TTC549 (cell line): ENCODE measurements at regions not wholly inside any gene's neighbourhood (a gene's known extent, or its start where the extent isn't known, plus 50 kb on each side); places are given as distances from the start of the nearest gene placed in this dataset.

Experiments
- FAIRE-seq: peaks from 2 replicates; lab custom pipeline; 2012; peaks lifted over from hg19 to GRCh38; lab: Jason Lieb, UNC

DNA sequence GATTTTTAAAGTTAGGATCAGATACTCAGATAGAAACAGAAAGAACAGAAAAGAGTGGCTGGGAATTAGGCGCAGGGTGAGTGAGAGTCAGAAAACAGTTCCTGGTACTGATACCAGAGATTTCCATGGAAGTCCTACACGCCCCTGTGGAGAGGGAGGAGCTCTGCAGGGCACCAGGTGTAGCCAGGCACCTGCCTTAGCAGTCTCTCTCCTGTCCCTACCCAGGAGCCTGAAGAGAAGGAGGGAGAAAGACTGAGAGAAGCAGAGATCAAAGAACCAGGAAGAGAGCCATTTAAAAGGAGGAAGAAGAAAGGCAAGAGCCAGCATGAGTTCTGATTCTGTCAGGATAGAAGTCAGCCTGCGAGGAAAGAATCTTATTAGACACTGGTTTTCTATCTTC lies 65.0 kb downstream of the CBLN1 start:
- no peak for FAIRE-seq

DNA sequence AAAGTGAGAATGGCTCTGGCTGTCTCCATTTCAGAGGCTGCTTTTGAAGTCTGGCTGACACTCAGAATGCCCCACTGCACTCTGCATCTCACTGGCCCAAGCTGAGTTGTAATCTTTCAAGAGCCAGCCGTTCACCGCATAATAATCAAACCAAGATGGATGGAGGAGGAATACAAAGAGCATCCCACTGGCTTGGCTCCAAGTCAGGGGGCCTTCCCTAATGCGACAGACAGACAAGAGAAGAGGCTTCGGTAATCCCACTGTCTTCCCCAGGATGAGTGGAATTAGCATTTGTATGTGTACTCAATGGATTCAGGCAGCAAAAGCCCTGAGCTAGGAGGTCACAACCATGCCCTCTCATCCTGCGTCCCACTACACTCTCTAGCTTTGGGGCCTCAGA lies 68.0 kb downstream of the CBLN1 start:
- no peak for FAIRE-seq

DNA sequence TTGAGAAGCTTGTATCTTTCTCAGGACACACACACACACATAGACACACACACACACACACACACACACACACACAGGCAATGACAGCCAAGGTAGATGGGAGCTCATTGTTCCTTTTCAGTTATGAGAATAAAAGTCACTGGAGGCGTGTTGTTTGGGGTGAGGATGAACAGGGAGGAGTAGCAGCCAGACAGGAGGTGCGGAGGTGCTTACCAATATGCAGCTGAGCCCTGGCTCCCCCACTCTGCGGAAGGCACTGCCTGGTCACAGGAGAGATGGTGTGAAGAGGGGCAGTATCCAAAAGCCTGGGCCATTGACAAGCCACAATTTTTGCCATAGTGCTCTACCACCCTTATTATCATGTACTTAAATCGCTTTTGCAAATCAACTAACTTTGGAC lies 77.4 kb downstream of the CBLN1 start:
- no peak for FAIRE-seq

DNA sequence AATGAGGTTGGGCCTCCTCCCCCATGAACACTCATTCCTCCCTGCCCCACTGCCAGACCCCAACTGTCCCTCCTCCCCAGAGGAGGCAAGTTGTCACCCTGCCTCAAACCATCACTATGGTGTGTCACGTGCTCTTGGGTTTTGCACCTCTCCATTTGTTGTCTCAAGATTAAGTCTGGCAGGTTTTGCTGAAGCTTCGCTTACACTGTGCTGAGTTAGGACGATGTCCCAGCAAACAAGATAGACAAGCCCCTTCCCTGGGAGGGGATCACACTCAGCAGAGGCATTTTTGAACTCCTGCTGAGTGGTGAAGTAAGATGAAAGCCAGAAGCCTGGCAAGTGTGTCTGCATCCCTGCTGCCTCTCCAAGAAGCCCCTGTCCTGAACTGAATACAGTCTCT lies 78.3 kb downstream of the CBLN1 start:
- no peak for FAIRE-seq

DNA sequence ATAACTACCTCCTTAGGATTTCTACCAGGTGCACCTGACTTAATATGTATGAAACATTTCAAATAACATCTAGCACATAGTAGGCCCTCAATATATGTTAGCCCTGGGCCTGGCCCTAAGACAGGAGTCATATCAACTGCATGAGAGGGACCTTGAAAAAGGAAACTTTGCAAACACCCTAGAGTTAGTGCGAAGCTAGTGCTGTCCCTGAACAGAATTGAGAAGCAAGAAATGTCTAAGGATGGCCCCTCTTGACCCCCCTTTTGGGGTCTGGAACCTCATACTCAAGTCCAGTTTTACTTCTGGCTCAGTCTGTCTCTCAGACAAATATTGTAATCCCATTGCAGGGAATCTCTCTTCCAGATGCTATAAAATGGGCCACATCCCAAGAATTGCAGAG lies 80.5 kb downstream of the CBLN1 start:
- FAIRE-seq: no peak

DNA sequence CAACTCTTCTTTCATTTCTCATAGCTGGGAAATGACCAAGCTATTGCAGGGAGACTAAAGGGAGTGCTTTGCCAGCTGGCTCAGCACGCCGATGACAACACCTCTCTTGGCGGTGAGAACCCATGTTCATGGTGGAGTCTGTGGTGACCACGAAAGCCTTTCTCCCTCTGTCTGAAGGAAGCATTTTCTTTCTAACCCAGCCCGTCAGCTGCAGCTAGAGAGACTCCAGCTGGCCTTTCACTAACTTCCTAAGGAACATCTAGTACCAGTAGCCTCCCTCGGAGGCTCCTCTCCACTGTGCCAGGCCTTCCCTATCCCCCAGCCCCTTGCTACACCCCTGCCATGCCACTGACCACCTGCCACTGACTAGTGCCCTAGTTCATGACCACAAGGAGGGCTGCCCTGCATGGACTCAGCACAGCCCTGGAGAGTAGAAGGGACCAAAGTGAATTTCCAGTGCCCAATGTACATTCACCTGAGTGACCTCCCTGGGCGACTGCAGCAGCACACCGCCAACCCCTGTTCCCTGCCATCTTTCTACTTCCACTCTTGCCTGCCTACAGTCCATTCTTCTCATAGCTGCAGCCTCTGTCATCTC lies 81.3 kb downstream of the CBLN1 start:
- no peak for FAIRE-seq

DNA sequence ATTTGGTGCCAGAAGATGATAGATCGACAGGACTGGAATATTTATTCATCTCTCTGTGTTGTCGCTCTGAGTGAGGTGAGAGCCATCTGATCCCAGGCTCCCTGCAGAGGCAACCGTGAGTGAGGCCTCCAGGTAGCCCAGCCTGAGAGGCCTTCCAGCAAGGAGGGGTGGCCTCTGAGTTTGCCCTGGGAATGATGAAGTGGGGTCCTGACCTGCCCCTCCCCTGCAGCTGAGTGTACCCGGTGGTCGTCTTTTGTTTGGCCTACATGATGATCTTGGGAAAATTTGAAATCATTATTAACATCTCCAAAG lies 86.4 kb downstream of the CBLN1 start:
- no peak for FAIRE-seq

DNA sequence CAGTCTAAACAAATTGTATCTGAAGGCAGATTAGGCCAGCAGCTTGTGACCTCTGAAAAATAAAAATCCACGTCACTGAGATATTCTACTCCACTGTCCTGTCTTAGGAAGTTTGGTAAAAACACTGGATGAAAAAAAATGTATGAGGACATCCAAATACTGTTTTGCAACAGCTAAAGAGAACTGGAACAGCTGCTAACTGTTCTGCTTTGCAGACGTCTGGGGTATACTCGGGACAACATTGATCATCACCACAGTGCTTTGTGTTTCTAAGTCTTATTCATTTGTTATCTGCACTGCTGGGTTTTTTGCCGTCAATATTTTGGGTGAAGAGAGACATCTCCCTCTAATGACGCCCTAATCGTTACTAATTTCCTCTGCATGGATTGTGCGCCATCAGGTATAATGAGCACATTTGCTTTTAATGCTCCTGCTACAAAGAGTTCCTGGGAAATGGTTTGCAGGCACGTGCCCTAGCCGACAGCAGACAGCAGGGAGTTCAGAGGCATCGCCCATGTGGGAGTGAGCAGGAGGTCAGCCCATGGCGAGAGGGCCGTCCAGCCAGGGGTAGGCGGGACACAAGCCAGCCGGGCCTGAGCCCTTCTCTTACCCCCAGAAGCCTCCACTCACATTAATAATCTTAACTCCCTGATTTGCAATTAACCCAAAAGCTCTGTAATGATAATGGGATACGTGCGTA lies 87.0 kb downstream of the CBLN1 start:
- no peak for FAIRE-seq

DNA sequence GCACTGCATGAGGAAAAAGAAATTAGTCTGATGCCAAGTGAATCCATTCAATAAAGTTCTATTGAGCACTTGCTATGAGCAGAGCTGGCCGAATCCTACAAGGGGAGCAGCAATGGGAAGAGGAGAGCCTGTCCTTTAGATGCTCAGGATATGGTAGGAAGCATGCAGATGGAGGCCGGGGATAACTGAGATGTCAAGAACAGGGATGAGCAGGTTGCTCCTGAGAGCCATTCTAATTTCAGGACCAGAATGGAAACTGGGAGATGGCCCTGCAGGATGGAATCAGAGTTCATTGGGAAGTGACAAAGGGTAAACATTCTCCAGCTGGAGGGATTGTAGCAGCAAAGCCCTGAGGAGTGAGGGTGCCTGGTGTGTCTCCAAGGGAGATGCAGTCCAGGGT lies 88.0 kb downstream of the CBLN1 start:
- FAIRE-seq: no peak

DNA sequence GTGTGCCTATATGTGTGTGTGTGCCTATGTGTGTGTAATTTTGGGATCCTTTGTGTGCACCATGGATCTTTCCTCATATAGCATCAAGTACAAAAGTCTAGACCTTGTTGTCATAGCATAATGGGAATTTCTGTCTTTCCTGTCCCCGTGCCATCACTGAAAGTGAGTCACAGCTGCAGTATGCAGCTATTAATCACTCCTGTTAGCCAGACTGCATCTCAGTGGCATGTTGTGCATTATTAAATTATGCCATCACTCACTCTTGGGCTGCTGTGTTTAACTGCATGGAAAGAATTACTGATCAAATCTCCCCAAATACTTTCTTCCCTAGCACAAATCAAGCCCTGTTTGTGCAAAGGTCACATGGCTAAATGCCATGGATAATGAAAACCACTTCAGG lies 92.4 kb downstream of the CBLN1 start:
- FAIRE-seq: no peak

DNA sequence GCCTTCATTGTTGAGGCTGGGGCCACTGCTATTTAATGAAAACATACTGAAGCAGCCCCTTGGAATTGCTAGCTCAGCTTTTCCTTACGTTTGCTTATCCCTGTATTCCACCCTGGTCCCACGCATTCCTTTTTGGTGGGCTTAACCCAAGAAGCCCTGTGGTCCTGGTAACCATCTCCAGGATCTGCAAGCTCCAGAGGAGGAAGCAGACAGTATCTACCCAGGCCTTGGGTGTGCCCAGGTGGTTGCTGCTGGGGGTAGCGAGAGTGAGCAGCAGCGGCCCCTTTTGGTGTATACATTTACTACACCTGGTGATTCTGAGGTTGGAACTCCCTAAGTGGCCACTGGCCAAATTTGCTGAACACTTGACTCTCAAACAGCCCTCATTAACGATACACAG lies 97.7 kb downstream of the CBLN1 start:
- FAIRE-seq: no peak

DNA sequence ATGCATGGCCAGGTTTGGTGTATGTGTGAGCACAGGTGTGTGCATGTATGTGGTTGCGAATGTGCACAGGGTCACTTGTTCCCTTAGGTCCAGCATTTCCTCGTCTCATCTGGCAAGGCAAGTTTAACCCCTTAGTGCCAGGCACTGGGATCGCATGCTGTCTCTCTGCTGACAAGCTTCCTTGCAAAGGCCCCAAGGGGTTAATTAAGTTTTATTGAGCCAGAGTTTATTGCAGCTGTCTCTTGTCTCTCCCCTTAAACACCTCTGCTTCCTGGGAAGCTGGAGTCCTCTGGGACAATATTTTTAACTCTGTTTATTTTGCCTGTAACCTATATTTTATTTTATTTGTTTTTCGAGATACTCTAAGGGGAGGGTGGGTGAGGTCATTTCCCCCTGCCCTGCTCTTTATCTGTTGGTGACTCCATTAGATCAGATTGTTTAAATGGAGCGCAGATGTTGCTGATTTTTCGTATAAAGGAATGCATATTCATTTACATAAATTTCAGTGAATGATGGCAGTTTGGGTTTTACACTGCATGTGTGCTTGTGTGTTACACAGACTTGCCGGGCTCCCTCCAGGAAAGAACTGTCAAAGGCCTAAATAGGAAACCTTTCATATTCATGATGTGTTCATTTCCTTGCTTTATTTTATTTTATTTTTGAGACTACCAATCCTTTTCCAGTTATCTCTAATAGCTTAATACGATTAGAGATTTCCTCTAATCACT lies 99.7 kb downstream of the CBLN1 start:
- no peak for FAIRE-seq

DNA sequence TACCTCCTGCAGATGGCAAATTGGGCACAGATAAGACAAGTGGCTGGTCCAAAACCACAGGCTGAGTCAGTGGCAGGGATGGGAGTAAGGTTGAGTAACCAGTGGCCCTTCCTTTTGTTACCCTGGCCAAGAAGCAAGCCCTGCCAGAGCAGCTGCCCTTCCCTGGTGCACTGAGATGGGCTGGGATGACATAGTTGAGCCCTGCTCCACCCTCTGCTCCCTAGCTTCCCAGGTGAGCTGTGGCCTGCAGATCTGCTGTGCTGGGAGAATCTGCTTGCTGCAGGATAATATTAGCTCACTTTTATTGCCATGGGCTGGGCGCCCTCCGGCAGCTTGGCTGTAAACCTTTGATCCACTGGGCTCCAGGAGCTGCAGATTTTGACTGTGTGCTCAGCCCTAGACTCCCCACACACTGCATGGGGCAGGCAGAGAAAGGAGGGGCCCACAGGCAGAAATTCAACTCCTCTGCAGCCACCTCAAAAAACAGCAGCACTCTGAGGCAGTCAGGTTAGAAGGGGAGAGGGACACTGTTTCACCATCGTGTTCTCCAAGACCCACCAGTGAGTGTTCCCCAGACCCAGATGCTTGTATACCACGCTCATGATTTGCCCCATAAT lies 101.8 kb downstream of the CBLN1 start:
- no peak for FAIRE-seq

DNA sequence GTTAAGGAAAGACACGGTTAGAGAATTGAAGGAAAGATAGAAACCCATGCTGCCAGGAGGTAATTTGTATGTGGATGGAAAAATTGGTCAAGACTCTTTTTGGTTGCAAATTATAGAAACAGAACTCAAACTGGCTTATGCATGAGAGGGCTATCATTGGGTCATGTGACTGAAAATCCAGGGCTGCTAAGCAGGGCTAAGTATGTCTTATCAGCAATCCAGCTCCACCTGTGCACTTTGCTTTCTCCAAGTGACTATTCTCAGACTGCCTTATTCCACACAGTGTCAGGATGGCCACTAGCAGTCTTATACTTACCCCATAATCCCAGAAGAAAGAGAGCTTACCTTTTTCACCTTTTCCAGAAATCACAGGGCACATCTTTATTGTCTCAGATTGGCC lies 113.5 kb downstream of the CBLN1 start:
- FAIRE-seq: no peak

DNA sequence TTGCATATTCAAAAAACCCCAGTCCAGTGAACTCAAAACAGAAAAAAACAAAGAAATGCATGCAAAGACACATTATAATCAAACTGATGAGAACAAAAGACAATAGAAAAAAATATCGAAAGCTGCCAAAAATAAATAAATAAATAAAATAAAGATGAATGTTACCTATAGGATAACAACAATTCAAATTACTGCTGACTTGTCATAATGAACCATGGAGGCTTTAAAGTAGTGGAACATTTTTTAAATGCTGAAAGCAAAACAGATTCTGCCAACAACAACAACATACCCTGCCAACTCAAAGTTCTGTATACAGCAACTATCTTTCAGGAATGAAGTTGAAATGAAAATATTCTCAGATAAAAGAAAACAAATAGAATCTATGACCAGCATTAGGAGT lies 116.6 kb downstream of the CBLN1 start:
- FAIRE-seq: no peak

DNA sequence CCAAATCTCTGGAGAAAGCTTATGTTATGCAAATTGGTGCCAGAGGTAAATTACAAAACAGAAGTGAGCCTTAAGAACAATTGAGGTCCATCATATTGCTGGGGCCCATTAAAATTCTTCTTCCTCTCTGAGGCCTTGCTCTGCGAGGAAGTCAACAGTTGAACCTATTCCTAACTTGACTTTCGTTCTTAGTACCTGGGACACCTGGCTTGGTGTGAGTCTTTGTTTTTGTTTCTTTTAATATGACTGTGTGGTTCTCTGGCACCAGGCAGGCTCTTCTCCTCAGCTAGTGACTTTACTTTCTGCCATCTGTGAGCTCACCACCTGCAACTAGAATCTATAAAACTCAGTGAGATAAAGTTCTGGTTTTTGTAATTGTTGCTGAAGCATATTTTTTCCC lies 120.4 kb downstream of the CBLN1 start:
- FAIRE-seq: no peak

DNA sequence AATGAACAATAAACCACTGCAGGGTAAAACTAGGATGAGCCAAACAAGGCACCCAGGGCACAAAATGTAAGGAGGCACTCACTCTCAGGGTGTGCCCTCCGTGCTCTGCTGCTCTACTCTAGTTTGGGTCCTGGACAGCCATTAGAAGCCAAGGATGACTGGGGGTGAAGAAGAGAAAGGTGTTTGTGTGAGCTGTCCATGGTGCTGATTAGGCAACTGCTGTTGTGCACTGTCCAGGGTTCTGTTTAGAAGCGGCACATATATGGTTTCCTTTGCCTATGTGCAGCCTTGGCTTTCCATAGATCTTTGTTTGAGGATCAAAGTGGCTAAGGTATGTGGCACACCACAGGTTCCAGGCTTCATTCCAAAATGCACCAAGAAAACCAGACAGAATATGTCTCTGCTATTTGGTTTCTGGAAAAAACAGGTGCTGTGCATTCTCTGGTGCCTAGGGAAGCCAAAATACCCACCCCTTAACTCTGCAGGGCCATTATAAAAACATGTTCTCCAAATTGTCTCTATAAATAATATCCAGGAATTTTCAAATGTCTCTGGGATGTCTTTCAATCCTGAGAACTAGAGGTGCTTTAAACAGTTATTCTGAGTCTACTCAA lies 123.5 kb downstream of the CBLN1 start:
- FAIRE-seq: no peak

DNA sequence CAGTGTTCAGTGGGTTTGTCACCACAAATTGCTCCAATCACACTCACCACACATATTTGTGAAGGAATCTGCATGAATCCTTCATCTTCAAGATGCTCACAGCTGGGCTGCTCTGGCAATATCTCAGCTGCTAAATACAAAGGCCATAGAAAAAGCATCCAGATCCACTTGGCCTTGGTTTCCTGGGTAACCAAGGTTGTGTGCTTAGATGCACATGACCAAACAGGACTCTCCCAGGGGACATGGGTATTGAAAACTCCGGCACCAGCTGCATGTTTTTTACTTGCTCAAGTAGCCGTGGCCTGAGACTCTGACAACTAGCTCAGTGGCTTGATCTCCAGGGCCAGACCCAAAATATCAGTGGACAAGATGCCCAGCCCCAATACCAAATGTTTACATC lies 131.3 kb downstream of the CBLN1 start:
- no peak for FAIRE-seq

DNA sequence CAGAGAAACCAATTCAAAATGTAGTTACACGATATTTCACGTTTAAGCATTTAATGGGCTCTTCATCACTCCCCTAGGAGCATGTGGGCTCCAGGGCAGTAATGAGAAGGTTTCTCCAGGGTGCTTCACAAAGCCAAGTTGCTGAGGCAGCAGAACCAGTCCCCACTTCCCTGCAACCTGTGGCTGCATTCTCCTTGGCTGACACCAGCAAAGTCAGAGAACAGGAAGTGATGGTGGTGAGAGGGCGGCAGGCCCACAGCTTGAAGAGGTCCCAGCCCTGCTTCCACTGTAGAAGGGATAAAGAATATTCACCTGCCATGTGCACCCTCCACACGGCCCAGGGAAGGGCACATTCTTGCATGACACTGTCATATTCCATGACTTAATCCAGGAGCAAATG lies 133.2 kb downstream of the CBLN1 start:
- FAIRE-seq: no peak

DNA sequence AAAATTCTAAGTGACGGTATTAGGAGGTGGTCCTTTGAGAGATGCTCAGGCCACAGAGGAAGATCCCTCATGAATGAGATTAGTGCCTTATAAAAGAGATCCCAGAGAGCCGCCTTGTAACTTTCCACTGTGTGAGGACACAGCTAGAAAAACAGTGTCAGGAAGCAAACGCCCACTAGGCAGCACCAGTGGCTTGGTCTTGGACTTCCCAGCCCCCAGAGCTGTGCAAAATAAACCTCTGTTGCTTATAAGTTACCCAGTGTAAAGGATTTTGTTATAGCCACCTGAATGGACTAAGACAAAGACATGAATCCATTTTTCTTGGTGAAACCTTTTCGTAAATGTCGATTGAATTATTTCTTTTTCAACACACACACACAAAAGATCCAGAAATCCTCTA lies 141.0 kb downstream of the CBLN1 start:
- no peak for FAIRE-seq

DNA sequence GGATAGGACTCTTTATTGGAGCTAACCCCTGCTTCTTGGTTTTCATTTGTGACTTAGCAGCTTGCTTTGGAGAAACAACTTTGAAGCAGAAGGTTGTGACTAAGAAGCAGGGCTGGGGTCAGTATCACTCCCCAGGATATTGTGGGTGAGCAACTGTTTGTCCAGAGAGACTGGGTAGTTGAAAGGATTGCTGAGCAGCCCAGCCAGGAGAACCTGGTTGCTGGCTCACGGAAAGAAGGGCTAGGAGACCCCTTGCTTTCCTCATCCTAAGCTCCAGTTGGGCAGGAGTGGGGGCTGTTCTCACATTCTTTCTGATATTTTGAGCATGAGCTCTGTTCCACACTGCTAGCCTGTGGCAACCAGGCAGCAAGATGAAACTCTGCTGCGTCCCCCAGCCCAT lies 151.2 kb downstream of the CBLN1 start:
- no peak for FAIRE-seq

DNA sequence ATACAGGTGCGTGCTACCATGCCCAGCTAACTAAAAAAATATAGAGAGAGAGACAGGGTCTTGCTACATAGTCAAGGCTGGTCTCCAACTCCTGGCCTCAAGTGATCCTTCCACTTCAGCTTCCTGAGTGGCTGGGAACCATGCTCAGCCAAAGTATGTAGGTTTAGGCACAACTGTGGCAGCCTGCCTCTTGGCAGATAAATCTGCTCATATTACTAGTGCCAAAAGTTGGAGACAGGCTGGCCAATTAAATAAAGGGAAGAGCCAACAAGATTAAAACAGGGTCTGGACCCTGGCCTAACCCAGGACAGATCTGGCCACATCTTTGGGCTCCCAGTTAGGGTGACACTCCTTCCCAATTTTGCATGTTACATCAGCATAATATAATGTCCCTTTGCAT lies 151.7 kb downstream of the CBLN1 start:
- FAIRE-seq: no peak

DNA sequence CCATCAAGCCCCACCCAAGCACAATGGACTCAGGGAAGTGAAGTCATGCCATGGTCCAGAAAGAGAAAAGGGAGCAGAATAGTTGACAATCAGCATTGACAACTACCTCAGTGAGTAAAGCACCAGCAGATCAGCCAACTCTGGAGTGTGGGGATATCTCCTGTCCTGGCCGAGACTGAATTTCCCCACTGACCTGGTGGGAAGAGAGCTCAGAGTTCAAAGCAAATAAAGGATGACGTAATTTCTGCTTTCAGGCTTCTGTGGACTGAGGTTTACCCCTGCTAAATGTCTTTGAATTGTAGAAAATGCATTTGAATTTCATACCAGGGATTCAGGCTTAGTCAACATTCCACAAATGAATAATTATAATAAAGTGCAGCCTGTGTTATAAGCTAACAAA lies 152.9 kb downstream of the CBLN1 start:
- FAIRE-seq: no peak
